ENCODE measurements at regions not wholly inside any gene's neighbourhood (a gene's known extent, or its start where the extent isn't known, plus 50 kb on each side); places are given as distances from the start of the nearest gene placed in this dataset.

DNA sequence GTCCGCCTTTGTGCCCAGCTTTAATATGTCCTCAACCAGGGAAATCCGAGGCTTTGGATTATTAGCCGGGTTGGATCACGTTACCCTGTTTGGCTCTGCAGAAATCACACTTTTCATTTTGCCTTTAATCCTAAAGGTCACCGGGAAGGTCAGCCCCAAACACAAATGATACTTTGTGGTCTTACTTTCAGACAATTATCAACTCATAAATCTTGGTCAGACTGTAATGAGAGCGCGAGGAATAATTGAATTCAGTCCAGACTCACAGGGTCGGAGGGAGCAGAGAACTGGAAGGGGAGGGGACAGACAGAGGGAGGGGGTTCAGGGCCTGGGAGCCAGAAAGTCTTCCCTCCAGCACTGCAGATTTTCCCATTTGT, 91.7 kb upstream of the NFIA start:
- no peak for TF ChIP-seq ATF3 (IDR thresholded peaks at IDR 0.05; ENCODE audit: insufficient read depth, low read depth, low read length)
- TF ChIP-seq RFX5 (IDR thresholded peaks at IDR 0.05; ENCODE audit: borderline replicate concordance, low read depth, low read length): no peak
- no peak for TF ChIP-seq EZH2 (IDR thresholded peaks at IDR 0.05; ENCODE audit: low read depth, low read length, severe bottlenecking)
- no peak for TF ChIP-seq CTCF (IDR thresholded peaks at IDR 0.05; ENCODE audit: control extremely low read depth in 1 of 3, insufficient read depth in 1 of 3, low read depth in 1 of 3, low read length in 3 of 3)
- TF ChIP-seq MAFK (IDR thresholded peaks at IDR 0.05; ENCODE audit: low read depth, low read length): no peak
- TF ChIP-seq POLR2AphosphoS5 (IDR thresholded peaks at IDR 0.05; ENCODE audit: low read depth, low read length): no peak
- TF ChIP-seq TAF7 (optimal IDR thresholded peaks at IDR 0.05; ENCODE audit: borderline replicate concordance, low read depth, low read length): no peak
